ENCODE measurements at regions not wholly inside any gene's neighbourhood (a gene's known extent, or its start where the extent isn't known, plus 50 kb on each side); places are given as distances from the start of the nearest gene placed in this dataset.

- WGBS, 2 experiments (ENCODE audit: insufficient coverage in 1 of 2, insufficient read length in 1 of 2), result 100% methylated on average over 1 of the region's 2 CpGs; no CpG with 5 or more reads in 1 of the 2 experiments
- H3K27me3 ChIP-seq (ENCODE audit: control insufficient read depth, insufficient read depth, low read length, poor library complexity, severe bottlenecking), result no peaks in the 10 kb centered on the region
- H3K36me3 Mint-ChIP-seq (ENCODE audit: low read depth), result no peaks in the 10 kb centered on the region
- TF ChIP-seq CTCF (conservative IDR thresholded peaks at IDR 0.05), result no peak
- no peaks in the 10 kb centered on the region for H3K27me3 Mint-ChIP-seq (ENCODE audit: insufficient read depth)
- no peak overlapping the region for H3K27ac Mint-ChIP-seq
- H3K9me3 ChIP-seq (ENCODE audit: control insufficient read depth, low read length), result no peaks in the 10 kb centered on the region
- no peak for DNase-seq
- no peaks in the 10 kb centered on the region for H3K36me3 ChIP-seq (ENCODE audit: control insufficient read depth, insufficient read depth, low read length)
- no peaks in the 10 kb centered on the region for H3K9me3 Mint-ChIP-seq
- H3K4me3 Mint-ChIP-seq, result no peak overlapping the region
- no peak overlapping the region for H3K9ac ChIP-seq (ENCODE audit: extremely low read depth, low read length, poor library complexity, severe bottlenecking)
- H3K4me1 Mint-ChIP-seq, result peaks cover 7% of the 10 kb centered on the region
- no peak overlapping the region for H3K4me3 ChIP-seq (ENCODE audit: low read length)
- no peak overlapping the region for H3K27ac ChIP-seq (ENCODE audit: low read depth, low read length)
- H3K4me1 ChIP-seq (ENCODE audit: control insufficient read depth, insufficient read depth, low read length), result no peaks in the 10 kb centered on the region
These were observed 908.9 kb upstream of the ADGRL2 start for GRCh38 chr1:80891871-80892270.

GRCh38 chr1:80882553-80882952 is 918.2 kb upstream of the ADGRL2 start:
- H3K4me3 ChIP-seq (ENCODE audit: low read length), result no peak overlapping the region
- H3K9me3 ChIP-seq (ENCODE audit: control insufficient read depth, low read length), result no peaks in the 10 kb centered on the region
- H3K36me3 ChIP-seq (ENCODE audit: control insufficient read depth, insufficient read depth, low read length), result no peaks in the 10 kb centered on the region
- peaks cover 4% of the 10 kb centered on the region for H3K4me1 Mint-ChIP-seq
- H3K9me3 Mint-ChIP-seq, result no peaks in the 10 kb centered on the region
- no peak for DNase-seq
- H3K27me3 ChIP-seq (ENCODE audit: control insufficient read depth, insufficient read depth, low read length, poor library complexity, severe bottlenecking), result no peaks in the 10 kb centered on the region
- H3K36me3 Mint-ChIP-seq (ENCODE audit: low read depth), result no peaks in the 10 kb centered on the region
- no peaks in the 10 kb centered on the region for H3K27me3 Mint-ChIP-seq (ENCODE audit: insufficient read depth)
- 74% methylated on average over 3 of the region's 3 CpGs; no CpG with 5 or more reads in 1 of the 2 experiments for WGBS, 2 experiments (ENCODE audit: insufficient coverage in 1 of 2, insufficient read length in 1 of 2)
- H3K9ac ChIP-seq (ENCODE audit: extremely low read depth, low read length, poor library complexity, severe bottlenecking), result no peak overlapping the region
- no peak overlapping the region for H3K27ac ChIP-seq (ENCODE audit: low read depth, low read length)
- TF ChIP-seq CTCF (conservative IDR thresholded peaks at IDR 0.05), result no peak
- no peak overlapping the region for H3K27ac Mint-ChIP-seq
- no peaks in the 10 kb centered on the region for H3K4me1 ChIP-seq (ENCODE audit: control insufficient read depth, insufficient read depth, low read length)
- no peak overlapping the region for H3K4me3 Mint-ChIP-seq

- H3K9me3 ChIP-seq (ENCODE audit: control insufficient read depth, low read length), result no peaks in the 10 kb centered on the region
- H3K27ac ChIP-seq (ENCODE audit: low read depth, low read length), result no peak overlapping the region
- H3K4me1 ChIP-seq (ENCODE audit: control insufficient read depth, insufficient read depth, low read length), result no peaks in the 10 kb centered on the region
- Mint-ChIP-seq H3K9me3 (no peaks in the 10 kb centered on the region), H3K36me3 (ENCODE audit: low read depth) (no peaks in the 10 kb centered on the region), H3K27ac (no peak overlapping the region), H3K4me3 (no peak overlapping the region), H3K4me1 (peaks cover 4% of the 10 kb centered on the region), H3K27me3 (ENCODE audit: insufficient read depth) (no peaks in the 10 kb centered on the region)
- no peak overlapping the region for H3K9ac ChIP-seq (ENCODE audit: extremely low read depth, low read length, poor library complexity, severe bottlenecking)
- no peak for DNase-seq
- no peak overlapping the region for H3K4me3 ChIP-seq (ENCODE audit: low read length)
- TF ChIP-seq CTCF (conservative IDR thresholded peaks at IDR 0.05), result no peak
- H3K27me3 ChIP-seq (ENCODE audit: control insufficient read depth, insufficient read depth, low read length, poor library complexity, severe bottlenecking), result no peaks in the 10 kb centered on the region
- no peaks in the 10 kb centered on the region for H3K36me3 ChIP-seq (ENCODE audit: control insufficient read depth, insufficient read depth, low read length)
These were observed 922.4 kb upstream of the ADGRL2 start for GRCh38 chr1:80878343-80878742.

All from endodermal cell (in vitro differentiated cells).